OCI-M2 (cell line): ENCODE measurements at regions not wholly inside any gene's neighbourhood (a gene's known extent, or its start where the extent isn't known, plus 50 kb on each side); places are given as distances from the start of the nearest gene placed in this dataset.

Experiments
- DNase-seq: peaks from one replicate; lab custom pipeline; 2025; ENCODE audit not compliant: unreplicated experiment; lab: John Stamatoyannopoulos, UW

GRCh38 chr14:84001023-84001422, 1528.9 kb upstream of the FLRT2 start:
- no peak for DNase-seq

GRCh38 chr14:84003346-84003745, 1526.6 kb upstream of the FLRT2 start:
- no peak for DNase-seq

- DNase-seq: no peak
Observed at GRCh38 chr14:84006643-84007155, 1523.2 kb upstream of the FLRT2 start.

GRCh38 chr14:84013424-84013823, 1516.5 kb upstream of the FLRT2 start:
- no peak for DNase-seq

- no peak for DNase-seq
Observed at GRCh38 chr14:84017495-84017894, 1512.4 kb upstream of the FLRT2 start.

- DNase-seq: no peak
Observed at GRCh38 chr14:84021433-84021832, 1508.5 kb upstream of the FLRT2 start.

- DNase-seq: no peak
Observed at GRCh38 chr14:84024231-84024820, 1505.6 kb upstream of the FLRT2 start.

- DNase-seq: no peak
Observed at GRCh38 chr14:84025106-84026012, 1504.6 kb upstream of the FLRT2 start.

- no peak for DNase-seq
Observed at GRCh38 chr14:84027351-84027750, 1502.6 kb upstream of the FLRT2 start.

- no peak for DNase-seq
Observed at GRCh38 chr14:84028080-84028604, 1501.8 kb upstream of the FLRT2 start.

- no peak for DNase-seq
Observed at GRCh38 chr14:84029246-84029645, 1500.7 kb upstream of the FLRT2 start.

- DNase-seq: no peak
Observed at GRCh38 chr14:84029720-84030119, 1500.2 kb upstream of the FLRT2 start.

- DNase-seq: no peak
Observed at GRCh38 chr14:84036840-84037239, 1493.1 kb upstream of the FLRT2 start.

GRCh38 chr14:84037593-84037992, 1492.4 kb upstream of the FLRT2 start:
- DNase-seq: no peak

- no peak for DNase-seq
Observed at GRCh38 chr14:84040101-84040500, 1489.8 kb upstream of the FLRT2 start.

- DNase-seq: no peak
Observed at GRCh38 chr14:84041421-84041820, 1488.5 kb upstream of the FLRT2 start.

- DNase-seq: no peak
Observed at GRCh38 chr14:84042992-84043391, 1487.0 kb upstream of the FLRT2 start.

GRCh38 chr14:84064316-84065125, 1465.4 kb upstream of the FLRT2 start:
- DNase-seq: no peak

GRCh38 chr14:84065811-84066210, 1464.1 kb upstream of the FLRT2 start:
- no peak for DNase-seq

- no peak for DNase-seq
Observed at GRCh38 chr14:84068288-84068687, 1461.7 kb upstream of the FLRT2 start.

GRCh38 chr14:84071061-84071460, 1458.9 kb upstream of the FLRT2 start:
- DNase-seq: no peak
